ENCODE measurements at regions not wholly inside any gene's neighbourhood (a gene's known extent, or its start where the extent isn't known, plus 50 kb on each side); places are given as distances from the start of the nearest gene placed in this dataset.
"Not testable (repeated sequence)": the region's sequence is repeated elsewhere in the genome, so short reads cannot be mapped to it uniquely, and the experiment has no call there.

- DNase-seq = no peak
Observed at GRCh38 chr3:66633402-66634381, 132.9 kb upstream of the LRIG1 start.

GRCh38 chr3:66638717-66639116 is 137.9 kb upstream of the LRIG1 start:
- DNase-seq = no peak

- DNase-seq = no peak
Observed at GRCh38 chr3:66639809-66640356, 139.1 kb upstream of the LRIG1 start.

- DNase-seq = no peak
Observed at GRCh38 chr3:66642019-66642418, 141.2 kb upstream of the LRIG1 start.

- DNase-seq = no peak
Observed at GRCh38 chr3:66642484-66642883, 141.7 kb upstream of the LRIG1 start.

- no peak for DNase-seq
Observed at GRCh38 chr3:66644549-66644948, 143.7 kb upstream of the LRIG1 start.

- DNase-seq = no peak
Observed at GRCh38 chr3:66648975-66649374, 148.2 kb upstream of the LRIG1 start.

- not testable (repeated sequence) for DNase-seq
Observed at GRCh38 chr3:66651520-66651919, 150.7 kb upstream of the LRIG1 start.

GRCh38 chr3:66652100-66652499 is 151.3 kb upstream of the LRIG1 start:
- not testable (repeated sequence) for DNase-seq

- no peak for DNase-seq
Observed at GRCh38 chr3:66655044-66655443, 154.2 kb upstream of the LRIG1 start.

- no peak for DNase-seq
Observed at GRCh38 chr3:66655671-66656070, 154.8 kb upstream of the LRIG1 start.

- DNase-seq = no peak
Observed at GRCh38 chr3:66656609-66657008, 155.8 kb upstream of the LRIG1 start.

- DNase-seq = no peak
Observed at GRCh38 chr3:66659056-66659455, 158.2 kb upstream of the LRIG1 start.

- DNase-seq = no peak
Observed at GRCh38 chr3:66661628-66662027, 160.8 kb upstream of the LRIG1 start.

GRCh38 chr3:66662894-66663293 is 162.1 kb upstream of the LRIG1 start:
- DNase-seq = no peak

- no peak for DNase-seq
Observed at GRCh38 chr3:66665021-66665695, 164.3 kb upstream of the LRIG1 start.

GRCh38 chr3:66666362-66666761 is 165.5 kb upstream of the LRIG1 start:
- DNase-seq = no peak

- DNase-seq = no peak
Observed at GRCh38 chr3:66667263-66667662, 166.4 kb upstream of the LRIG1 start.

- DNase-seq = no peak
Observed at GRCh38 chr3:66671291-66671690, 170.5 kb upstream of the LRIG1 start.

- no peak for DNase-seq
Observed at GRCh38 chr3:66672830-66673229, 172.0 kb upstream of the LRIG1 start.

- DNase-seq = no peak
Observed at GRCh38 chr3:66673293-66673692, 172.5 kb upstream of the LRIG1 start.

GRCh38 chr3:66675366-66675765 is 174.5 kb upstream of the LRIG1 start:
- DNase-seq = no peak

- DNase-seq = no peak
Observed at GRCh38 chr3:66692042-66692765, 191.4 kb upstream of the LRIG1 start.

Measured in CD4-positive, alpha-beta T cell treated with Interleukin-1 beta for 1 hour (primary cell).